ENCODE measurements at regions not wholly inside any gene's neighbourhood (a gene's known extent, or its start where the extent isn't known, plus 50 kb on each side); places are given as distances from the start of the nearest gene placed in this dataset.

DNA sequence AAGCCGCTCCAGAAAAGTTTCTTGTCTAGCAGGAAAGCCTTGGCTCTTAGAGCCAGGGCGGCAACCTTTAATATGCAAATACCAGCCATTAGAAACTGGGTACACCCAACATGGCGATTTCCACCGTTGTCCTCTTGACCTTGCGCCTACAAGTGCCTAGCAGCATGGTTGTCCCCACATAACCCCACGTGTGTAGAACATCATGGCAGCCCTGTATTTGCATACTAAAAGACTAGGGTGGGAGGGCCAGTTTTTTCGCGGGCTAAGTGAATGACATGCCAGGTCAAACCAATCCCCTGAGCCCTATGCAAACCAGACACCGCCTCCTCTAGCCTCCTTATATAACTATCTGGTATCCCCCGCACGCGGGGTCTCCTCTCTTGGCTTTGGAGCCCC is 58.4 kb upstream of the FZD8 start:
- H3K4me3 ChIP-seq (replicated peaks; ENCODE audit: low read depth, low read length) = no peak overlapping the region
- DNase-seq (ENCODE audit: low read depth) = no peak
- TF ChIP-seq CTCF (IDR thresholded peaks at IDR 0.05; ENCODE audit: low read length, missing control alignments) = no peak

DNA sequence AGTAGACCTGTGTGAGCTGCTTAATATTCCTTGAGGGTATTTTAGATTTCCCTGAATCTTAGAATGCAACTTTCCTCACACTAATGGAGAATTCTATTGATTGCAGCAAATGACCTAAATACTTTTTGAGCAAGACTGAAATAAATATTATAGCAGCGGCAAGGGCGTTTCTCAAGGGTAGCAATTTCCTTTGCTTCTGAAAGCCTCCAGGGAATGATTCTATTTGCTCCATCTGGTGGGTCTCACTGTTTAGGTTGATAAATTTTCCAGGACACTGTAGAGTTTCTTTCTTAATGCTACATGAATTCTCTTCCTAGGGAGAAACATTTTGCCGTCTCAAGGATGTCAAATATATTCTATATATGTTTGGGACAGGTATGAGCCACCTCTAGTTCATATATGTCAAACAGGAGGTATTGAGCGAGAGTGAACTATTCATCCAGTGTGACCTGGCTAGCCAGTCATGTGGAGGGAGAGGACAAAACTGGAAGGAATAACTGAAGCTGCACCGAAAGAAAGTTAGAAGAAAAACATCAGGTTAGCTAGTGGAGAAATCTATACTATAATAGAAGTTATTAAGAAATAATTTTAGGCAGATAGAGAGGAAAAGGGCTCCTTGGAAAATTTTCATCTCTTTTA is 57.9 kb upstream of the FZD8 start:
- no peak overlapping the region for H3K4me3 ChIP-seq (replicated peaks; ENCODE audit: low read depth, low read length)
- no peak for TF ChIP-seq CTCF (IDR thresholded peaks at IDR 0.05; ENCODE audit: low read length, missing control alignments)
- DNase-seq (ENCODE audit: low read depth) = no peak

DNA sequence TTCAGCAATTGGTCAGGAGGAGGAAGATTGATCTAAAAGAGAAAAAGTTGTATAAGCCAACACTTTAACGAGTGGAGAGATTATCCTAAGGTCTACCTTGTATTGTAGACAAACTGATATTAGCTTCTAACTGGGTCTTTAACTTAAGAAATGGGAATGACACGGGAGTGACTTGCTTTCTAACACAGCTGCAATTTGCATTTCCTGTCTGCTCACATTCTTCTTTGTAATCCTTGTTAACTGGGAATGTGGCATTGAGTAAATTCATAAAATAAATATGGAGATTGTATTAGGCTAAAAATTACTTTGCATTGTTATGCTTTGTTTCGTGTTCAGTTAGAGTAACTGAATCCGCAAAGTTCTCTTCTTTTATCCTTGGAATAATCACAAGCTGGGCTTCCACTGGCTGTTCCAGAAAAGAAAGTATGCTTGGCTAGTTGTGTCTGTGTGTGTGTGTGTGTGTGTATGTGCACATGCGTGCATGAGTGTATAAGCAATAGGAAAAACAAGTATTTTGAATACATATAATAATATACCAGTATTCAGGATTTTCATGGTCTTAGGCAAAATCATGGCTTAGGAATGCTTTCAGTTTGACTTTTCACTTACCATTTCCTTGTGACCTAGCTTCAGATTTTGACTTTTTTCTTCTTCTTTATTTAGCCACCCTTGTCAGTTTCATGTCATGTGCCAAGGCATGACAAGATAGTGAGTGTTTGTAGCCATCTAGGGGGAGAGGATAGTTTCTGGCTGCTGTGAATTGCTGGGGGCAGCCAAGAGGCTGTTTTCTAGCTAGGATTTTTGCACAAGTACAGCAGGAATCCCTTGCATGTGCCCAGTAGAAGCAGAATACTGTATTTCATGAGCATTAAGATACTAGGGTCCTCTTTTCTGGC is 54.5 kb upstream of the FZD8 start:
- no peak for TF ChIP-seq CTCF (IDR thresholded peaks at IDR 0.05; ENCODE audit: low read length, missing control alignments)
- H3K4me3 ChIP-seq (replicated peaks; ENCODE audit: low read depth, low read length) = no peak overlapping the region
- DNase-seq (ENCODE audit: low read depth) = no peak

DNA sequence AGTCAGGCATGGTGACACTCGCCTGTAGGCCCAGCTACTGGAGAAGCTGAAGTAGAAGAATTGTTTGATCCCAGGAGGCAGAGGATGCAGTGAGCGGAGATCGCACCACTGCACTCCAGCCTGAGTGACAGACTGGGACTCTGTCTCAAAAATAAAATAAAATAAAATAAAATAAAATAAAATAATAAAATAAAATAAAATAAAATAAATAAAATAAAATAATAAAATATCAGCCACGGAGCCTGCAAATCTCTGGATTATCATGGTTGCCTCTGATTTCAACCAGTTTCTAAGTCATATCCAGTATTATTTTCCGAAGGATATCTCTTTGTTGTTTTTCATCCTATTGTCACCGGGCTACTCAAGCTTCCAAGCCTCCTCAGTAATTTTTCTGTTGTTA is 51.7 kb upstream of the FZD8 start:
- no peak for DNase-seq (ENCODE audit: low read depth)
- no peak for TF ChIP-seq CTCF (IDR thresholded peaks at IDR 0.05; ENCODE audit: low read length, missing control alignments)
- no peak overlapping the region for H3K4me3 ChIP-seq (replicated peaks; ENCODE audit: low read depth, low read length)
